Stomach (tissue), 4 donors: ENCODE measurements at regions not wholly inside any gene's neighbourhood (a gene's known extent, or its start where the extent isn't known, plus 50 kb on each side); places are given as distances from the start of the nearest gene placed in this dataset.

Source experiments
- POLR2A ChIP-seq, 4 donors: fragments of 450-650 bp; IDR thresholded peaks; one replicate each; pipeline ENCODE4 v1.6.1; 2016; ENCODE audit warnings: antibody characterized with exemption in 4 of 4, control low read depth in 2 of 4, mild to moderate bottlenecking in 1 of 4, moderate library complexity in 1 of 4
- TF ChIP-seq, protein P1 (sequence below), 7 experiments: fragments of 450-650 bp in 4 of 7; fragments of 200-600 bp in 3 of 7; sonication (generic) in 3 of 7; IDR thresholded peaks; one replicate each; pipeline ENCODE4 v1.5.1; 2016 to 2019; ENCODE audit warnings: antibody characterized with exemption in 7 of 7, control low read depth in 2 of 7, mild to moderate bottlenecking in 1 of 7

DNA sequence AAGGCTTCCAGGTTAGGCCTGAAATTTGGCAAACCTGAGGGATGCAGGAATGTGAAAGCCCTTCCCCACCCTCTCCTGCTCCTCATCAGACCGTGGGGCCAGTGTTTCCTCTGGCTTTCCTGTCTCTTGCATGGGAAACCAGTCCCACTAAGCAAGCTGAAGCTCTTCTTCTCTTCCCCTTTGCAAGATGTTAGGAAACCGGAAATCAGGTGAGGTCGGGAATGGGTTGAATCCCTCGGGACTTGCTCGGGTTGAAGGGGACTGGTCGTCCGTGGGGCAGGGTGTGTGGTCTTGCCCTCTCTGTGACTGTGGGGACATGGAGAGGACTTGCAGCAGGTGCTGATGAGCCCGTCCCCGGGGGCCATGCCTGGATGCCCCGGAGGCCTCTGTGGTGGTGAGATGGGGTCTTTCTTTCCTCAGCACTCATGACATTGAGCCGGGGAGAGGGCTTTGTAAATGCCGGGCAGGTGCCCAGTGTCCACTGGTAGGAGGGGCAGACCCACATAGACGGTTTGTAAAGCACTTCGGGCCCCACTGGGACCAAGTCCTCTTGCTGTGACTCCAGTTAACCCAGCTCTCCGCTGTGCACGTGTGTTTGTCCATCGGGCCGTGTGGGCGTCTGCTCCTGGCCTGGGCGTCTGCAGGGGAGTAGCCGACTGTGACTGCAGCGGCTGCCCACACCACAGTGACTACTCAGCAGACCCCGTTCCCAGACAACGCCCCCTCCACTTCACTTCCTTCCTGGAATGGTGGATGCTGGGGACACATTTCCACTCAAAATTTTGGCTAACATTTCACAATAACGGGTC is 373.9 kb downstream of the GLRX3 start:
- no peak for TF ChIP-seq POLR2A (IDR thresholded peaks at IDR 0.05)
- TF ChIP-seq, protein P1, sequence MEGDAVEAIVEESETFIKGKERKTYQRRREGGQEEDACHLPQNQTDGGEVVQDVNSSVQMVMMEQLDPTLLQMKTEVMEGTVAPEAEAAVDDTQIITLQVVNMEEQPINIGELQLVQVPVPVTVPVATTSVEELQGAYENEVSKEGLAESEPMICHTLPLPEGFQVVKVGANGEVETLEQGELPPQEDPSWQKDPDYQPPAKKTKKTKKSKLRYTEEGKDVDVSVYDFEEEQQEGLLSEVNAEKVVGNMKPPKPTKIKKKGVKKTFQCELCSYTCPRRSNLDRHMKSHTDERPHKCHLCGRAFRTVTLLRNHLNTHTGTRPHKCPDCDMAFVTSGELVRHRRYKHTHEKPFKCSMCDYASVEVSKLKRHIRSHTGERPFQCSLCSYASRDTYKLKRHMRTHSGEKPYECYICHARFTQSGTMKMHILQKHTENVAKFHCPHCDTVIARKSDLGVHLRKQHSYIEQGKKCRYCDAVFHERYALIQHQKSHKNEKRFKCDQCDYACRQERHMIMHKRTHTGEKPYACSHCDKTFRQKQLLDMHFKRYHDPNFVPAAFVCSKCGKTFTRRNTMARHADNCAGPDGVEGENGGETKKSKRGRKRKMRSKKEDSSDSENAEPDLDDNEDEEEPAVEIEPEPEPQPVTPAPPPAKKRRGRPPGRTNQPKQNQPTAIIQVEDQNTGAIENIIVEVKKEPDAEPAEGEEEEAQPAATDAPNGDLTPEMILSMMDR (IDR thresholded peaks at IDR 0.05) = no peak
